Lower lobe of right lung (tissue), 2 donors: ENCODE measurements at regions not wholly inside any gene's neighbourhood (a gene's known extent, or its start where the extent isn't known, plus 50 kb on each side); places are given as distances from the start of the nearest gene placed in this dataset.

Experiments used
- ATAC-seq, 2 donors: fragments of 200-7000 bp; cut with Tn5 transposase; one replicate each; pipeline ENCODE4 v1.9.1; 2020 to 2022; ENCODE audit warnings: mild to moderate bottlenecking in 2 of 2, moderate library complexity in 2 of 2
- DNase-seq: peaks from one replicate; pipeline ENCODE4 v3.0.0-alpha.2; 2020
- H3K27ac ChIP-seq: fragments of 200-600 bp; one replicate; pipeline ENCODE4 v1.8.0; 2022
- H3K27me3 ChIP-seq: fragments of 200-600 bp; one replicate; pipeline ENCODE4 v1.8.0; 2022; ENCODE audit warnings: low read depth
- H3K36me3 ChIP-seq: fragments of 200-600 bp; one replicate; pipeline ENCODE4 v1.8.0; 2022; ENCODE audit warnings: mild to moderate bottlenecking
- H3K4me1 ChIP-seq: fragments of 200-600 bp; one replicate; pipeline ENCODE4 v1.8.0; 2022
- H3K4me3 ChIP-seq: fragments of 200-600 bp; one replicate; pipeline ENCODE4 v1.8.0; 2022; ENCODE audit warnings: mild to moderate bottlenecking
- H3K9me3 ChIP-seq: fragments of 200-600 bp; one replicate; pipeline ENCODE4 v1.8.0; 2022
- intact Hi-C: fragments of 100-400 bp; cut with DNase I; formaldehyde crosslinking; loops from one replicate; pipeline ENCODE4 v1.11.0; 2022
- TF ChIP-seq, protein P1 (sequence below): fragments of 200-600 bp; IDR thresholded peaks from one replicate; pipeline ENCODE4 v1.8.0; 2022; ENCODE audit warnings: antibody characterized with exemption, mild to moderate bottlenecking
- donor health status: DM: no; HTN: yes; CAD: no; lungs with severe emphysema.

DNA sequence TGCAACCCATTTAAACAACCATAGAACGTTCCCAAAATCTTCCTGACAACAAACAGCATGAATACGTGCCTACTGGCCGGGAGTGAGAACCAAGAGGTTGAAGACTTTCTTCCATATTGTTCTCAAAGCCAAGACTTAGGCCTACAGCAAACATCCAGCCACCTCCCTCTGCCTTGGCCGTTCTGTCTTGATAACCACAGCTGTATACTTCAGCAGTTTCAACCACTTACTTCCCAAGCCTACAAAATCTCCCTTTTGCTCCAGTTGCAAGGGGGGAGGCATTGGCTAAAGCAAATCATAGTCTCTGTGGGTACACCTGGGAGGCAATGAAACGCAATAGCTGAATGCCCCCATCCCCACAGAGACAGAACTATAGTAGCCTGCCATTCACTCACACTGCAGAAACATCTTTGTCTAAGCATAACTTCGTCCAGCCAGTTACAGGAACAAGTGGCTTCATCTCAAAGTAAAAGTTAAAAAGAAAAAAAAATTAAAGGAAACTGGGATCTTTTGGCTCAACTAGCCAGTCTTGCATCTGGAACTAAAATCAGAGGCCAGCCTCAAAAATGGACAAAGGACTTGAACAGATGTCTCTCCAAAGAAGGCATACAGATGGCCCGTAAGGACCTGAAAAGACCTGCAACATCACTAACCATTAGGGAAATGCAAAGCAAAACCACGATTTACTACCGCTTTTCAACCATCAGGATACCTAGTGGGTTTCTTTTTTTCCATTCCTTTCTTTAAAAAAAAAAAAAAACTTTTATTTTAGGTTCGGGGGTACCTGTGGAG lies 186.0 kb downstream of the PSMG1 start:
- TF ChIP-seq, protein P1, sequence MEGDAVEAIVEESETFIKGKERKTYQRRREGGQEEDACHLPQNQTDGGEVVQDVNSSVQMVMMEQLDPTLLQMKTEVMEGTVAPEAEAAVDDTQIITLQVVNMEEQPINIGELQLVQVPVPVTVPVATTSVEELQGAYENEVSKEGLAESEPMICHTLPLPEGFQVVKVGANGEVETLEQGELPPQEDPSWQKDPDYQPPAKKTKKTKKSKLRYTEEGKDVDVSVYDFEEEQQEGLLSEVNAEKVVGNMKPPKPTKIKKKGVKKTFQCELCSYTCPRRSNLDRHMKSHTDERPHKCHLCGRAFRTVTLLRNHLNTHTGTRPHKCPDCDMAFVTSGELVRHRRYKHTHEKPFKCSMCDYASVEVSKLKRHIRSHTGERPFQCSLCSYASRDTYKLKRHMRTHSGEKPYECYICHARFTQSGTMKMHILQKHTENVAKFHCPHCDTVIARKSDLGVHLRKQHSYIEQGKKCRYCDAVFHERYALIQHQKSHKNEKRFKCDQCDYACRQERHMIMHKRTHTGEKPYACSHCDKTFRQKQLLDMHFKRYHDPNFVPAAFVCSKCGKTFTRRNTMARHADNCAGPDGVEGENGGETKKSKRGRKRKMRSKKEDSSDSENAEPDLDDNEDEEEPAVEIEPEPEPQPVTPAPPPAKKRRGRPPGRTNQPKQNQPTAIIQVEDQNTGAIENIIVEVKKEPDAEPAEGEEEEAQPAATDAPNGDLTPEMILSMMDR, result no peak
- H3K4me1 ChIP-seq, result peaks cover 77% of the 10 kb centered on the region
- no peak overlapping the region for H3K27ac ChIP-seq
- H3K9me3 ChIP-seq, result no peaks in the 10 kb centered on the region
- DNase-seq (no peak), ATAC-seq (no peak)
- H3K27me3 ChIP-seq, result no peaks in the 10 kb centered on the region
- intact Hi-C loops, result no loop called here
- H3K4me3 ChIP-seq, result no peak overlapping the region
- H3K36me3 ChIP-seq, result no peaks in the 10 kb centered on the region

DNA sequence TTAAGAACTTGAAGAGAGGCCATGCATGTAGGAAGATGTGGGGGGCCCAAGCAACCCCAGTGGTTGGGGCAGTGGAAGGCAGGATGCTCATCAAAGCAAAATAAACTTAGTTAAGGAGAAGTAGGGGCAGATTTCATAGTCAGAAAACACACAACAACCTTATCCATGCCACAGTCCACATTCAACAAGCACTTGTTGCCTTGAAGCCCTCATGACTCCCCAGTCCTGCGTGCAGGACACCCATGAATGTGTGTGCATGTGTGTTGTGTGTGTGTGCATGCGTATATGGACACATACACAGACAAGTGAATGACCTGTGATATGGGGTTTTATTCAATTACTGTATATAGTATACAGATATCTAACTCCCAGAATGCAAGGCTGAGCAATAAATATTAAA lies 186.9 kb downstream of the PSMG1 start:
- H3K4me3 ChIP-seq, result no peak overlapping the region
- DNase-seq (no peak), ATAC-seq (no peak)
- H3K27me3 ChIP-seq, result no peaks in the 10 kb centered on the region
- peaks cover 81% of the 10 kb centered on the region for H3K4me1 ChIP-seq
- no peaks in the 10 kb centered on the region for H3K9me3 ChIP-seq
- no peak overlapping the region for H3K27ac ChIP-seq
- H3K36me3 ChIP-seq, result no peaks in the 10 kb centered on the region
- intact Hi-C loops, result no loop called here
- TF ChIP-seq, protein P1, result no peak

DNA sequence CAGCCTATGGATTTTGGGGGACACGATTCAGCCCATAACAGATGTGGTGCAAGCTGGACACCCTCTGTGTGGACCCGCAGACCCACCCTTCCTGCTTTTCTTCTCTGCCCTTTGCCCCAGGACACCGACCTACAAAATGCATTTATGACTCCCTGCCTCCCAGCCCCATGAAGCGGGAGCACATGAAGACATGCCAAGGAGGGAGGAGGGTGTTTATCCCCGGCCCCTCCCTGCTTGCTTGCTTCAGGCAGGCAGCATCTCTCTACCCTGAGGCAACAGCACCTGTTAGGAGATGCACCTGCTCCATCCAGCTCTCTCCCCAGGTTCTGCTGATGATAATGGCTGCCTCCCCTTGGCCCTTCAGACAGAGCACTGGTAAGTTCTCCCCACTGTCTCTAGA lies 187.5 kb downstream of the PSMG1 start:
- TF ChIP-seq, protein P1, result no peak
- DNase-seq (no peak), ATAC-seq (no peak)
- Histone ChIP-seq H3K4me3 (no peak overlapping the region), H3K27me3 (no peaks in the 10 kb centered on the region), H3K36me3 (no peaks in the 10 kb centered on the region), H3K9me3 (no peaks in the 10 kb centered on the region), H3K27ac (no peak overlapping the region), H3K4me1 (peaks cover 81% of the 10 kb centered on the region)
- intact Hi-C loops, result no loop called here

DNA sequence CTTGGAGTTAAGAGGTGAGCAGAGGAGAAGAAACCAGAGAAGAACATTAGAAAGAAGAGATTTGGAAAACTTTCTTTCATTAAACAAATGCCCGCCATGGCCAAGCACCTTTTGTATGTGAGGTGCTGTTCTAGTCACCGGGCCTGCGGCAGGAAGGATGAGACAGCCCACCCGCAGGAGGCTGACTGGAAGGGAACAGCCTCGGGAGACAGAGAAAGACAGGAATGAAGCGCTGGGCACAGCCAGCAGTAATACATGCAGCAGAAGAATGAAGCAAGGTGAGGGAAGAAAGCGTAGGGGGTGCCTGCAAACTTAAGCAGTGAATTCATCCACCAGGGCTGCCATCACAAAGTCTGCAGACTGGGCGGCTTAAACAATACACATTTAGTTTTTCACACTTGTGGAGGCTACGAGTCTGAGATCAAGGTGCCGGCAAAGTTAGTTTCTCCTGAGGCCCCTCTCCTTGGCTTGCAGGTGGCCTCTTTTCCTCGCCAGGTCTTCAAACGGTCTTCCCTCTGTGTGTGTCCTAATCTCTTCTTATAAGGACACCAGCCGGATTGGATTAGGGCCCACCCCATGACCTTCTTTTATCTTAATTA lies 188.1 kb downstream of the PSMG1 start:
- TF ChIP-seq, protein P1, result no peak
- H3K36me3 ChIP-seq, result no peaks in the 10 kb centered on the region
- peaks cover 81% of the 10 kb centered on the region for H3K4me1 ChIP-seq
- H3K27me3 ChIP-seq, result no peaks in the 10 kb centered on the region
- H3K9me3 ChIP-seq, result no peaks in the 10 kb centered on the region
- ATAC-seq (no peak), DNase-seq (no peak)
- no peak overlapping the region for H3K4me3 ChIP-seq
- peak overlapping the region; percentile 59 for H3K27ac ChIP-seq
- intact Hi-C loops, result no loop called here

DNA sequence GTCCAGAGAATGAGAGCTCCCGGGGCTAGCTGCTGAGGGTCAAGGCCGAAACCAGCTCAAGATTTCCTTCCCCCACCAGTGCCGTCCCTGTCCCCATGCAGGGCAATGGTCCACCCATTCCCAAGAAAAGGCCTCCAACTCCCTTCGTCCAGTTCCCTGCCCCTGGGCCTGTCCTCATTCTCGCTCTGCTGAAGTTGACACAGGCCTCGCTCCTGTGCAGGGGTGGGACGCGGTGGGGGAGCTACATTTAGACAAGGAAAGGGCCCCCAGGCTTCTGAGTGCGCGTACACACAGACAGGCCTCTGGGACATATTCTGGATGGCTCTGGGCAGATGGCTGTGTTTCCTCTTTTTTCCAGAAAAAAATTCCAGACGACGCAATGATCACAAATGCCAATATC lies 188.3 kb downstream of the ETS2 start:
- Histone ChIP-seq H3K4me3 (no peak overlapping the region), H3K27me3 (no peaks in the 10 kb centered on the region), H3K9me3 (no peaks in the 10 kb centered on the region), H3K4me1 (peaks cover 85% of the 10 kb centered on the region), H3K27ac (peak overlapping the region; percentile 64), H3K36me3 (no peaks in the 10 kb centered on the region)
- no peak for ATAC-seq
- TF ChIP-seq, protein P1, result no peak
- no peak for DNase-seq
- intact Hi-C loops, result no loop called here
